ENCODE measurements at regions not wholly inside any gene's neighbourhood (a gene's known extent, or its start where the extent isn't known, plus 50 kb on each side); places are given as distances from the start of the nearest gene placed in this dataset.

DNA sequence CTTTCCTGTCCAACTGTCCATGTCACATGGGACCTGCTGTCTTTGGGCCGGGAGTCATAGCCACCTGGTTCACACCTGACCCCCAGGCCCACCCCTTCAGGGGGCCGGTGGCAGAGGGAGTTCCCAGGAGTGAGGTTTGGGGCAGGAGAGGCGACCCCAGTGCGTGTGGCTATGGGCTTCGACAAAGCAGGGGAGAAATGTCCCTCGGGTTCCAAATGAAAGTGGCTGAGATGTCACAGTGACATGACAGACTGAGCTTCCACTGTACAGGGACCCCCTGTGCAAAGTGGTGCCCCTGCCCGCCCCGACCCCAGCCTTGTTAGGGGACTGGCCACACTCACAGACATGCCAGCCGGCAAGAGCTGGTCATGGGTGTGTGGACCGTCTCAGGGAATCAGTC, 1297.0 kb downstream of the BRD1 start:
- Histone ChIP-seq H2AFZ (ENCODE audit: low read length) (no peak overlapping the region), H3K9me2 (replicated peaks; ENCODE audit: low read length) (no peaks in the 10 kb centered on the region), H3K9ac (ENCODE audit: low read length) (no peak overlapping the region), H3F3A (ENCODE audit: low read length, unreplicated experiment) (no peaks in the 10 kb centered on the region), H3K9me3 (ENCODE audit: low read length) (no peaks in the 10 kb centered on the region), H3K4me2 (ENCODE audit: low read length) (no peak overlapping the region), H4K20me1 (ENCODE audit: low read length) (no peaks in the 10 kb centered on the region), H3K4me3 (ENCODE audit: low read length) (no peak overlapping the region), H3K36me3 (ENCODE audit: low read depth, low read length) (no peaks in the 10 kb centered on the region), H3K27me3 (ENCODE audit: low read length) (no peaks in the 10 kb centered on the region), H3K27ac (ENCODE audit: low read length) (no peak overlapping the region), H3K79me2 (ENCODE audit: low read length) (no peaks in the 10 kb centered on the region), H3K4me1 (ENCODE audit: insufficient read depth, low read length) (no peaks in the 10 kb centered on the region)
- BruUV-seq (replicated peaks): no TSS peak
- no peak for TF ChIP-seq EZH2phosphoT487 (IDR thresholded peaks at IDR 0.05; ENCODE audit: borderline replicate concordance, low read length)
- no peak for TF ChIP-seq EZH2 (IDR thresholded peaks at IDR 0.05; ENCODE audit: low read length, unreplicated experiment)
- TF ChIP-seq CTCF (conservative IDR thresholded peaks at IDR 0.05; ENCODE audit: low read depth, low read length): no peak
- intact Hi-C loops (cut with micrococcal nuclease): no loop called here
- DNase-seq: no peak
- no peak for ATAC-seq
- CTCF ChIA-PET: no interaction called here
- POLR2A ChIA-PET (ENCODE audit: unreplicated experiment): no interaction called here

DNA sequence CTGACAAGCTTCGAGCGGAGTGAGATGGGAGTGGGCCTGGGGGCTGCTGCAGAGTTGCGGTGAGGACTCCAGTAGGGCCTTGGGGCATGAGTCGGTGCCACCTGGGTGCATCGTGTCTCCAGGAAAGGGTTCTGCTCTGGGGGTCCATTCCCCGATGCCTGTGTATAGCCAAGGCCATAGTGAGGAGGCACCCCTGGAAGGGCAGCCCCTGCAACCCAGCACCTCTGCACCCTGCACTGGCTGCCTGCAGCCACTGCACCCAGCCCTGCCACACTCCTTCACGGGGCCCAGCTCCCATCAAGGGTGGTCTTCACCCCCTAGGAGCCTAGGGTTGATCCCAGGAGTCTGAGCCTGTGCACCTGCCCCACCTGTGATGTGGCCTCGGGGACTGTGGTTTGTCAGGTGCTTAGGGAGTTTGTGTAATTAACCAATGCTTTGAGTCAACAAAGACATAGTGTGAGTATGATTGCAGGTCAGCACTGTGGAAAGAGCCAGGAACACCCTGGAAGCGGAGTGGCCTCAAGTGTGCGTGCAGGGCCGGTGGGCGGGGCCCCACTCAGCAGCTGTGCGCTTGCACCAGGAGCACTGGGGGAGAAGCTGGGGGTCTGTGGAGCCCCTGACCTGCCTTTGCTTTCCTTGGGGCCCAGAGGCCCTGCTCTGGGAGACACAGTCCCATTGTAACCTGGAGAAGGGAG, 1299.3 kb downstream of the BRD1 start:
- no peak overlapping the region for H3K27ac ChIP-seq (ENCODE audit: low read length)
- H3K9me3 ChIP-seq (ENCODE audit: low read length): no peaks in the 10 kb centered on the region
- ChIA-PET POLR2A (ENCODE audit: unreplicated experiment) (no interaction called here), CTCF (no interaction called here)
- H3K9me2 ChIP-seq (replicated peaks; ENCODE audit: low read length): no peaks in the 10 kb centered on the region
- H3K4me1 ChIP-seq (ENCODE audit: insufficient read depth, low read length): no peaks in the 10 kb centered on the region
- no peaks in the 10 kb centered on the region for H3F3A ChIP-seq (ENCODE audit: low read length, unreplicated experiment)
- H3K4me3 ChIP-seq (ENCODE audit: low read length): no peak overlapping the region
- DNase-seq: no peak
- H4K20me1 ChIP-seq (ENCODE audit: low read length): no peaks in the 10 kb centered on the region
- no peaks in the 10 kb centered on the region for H3K79me2 ChIP-seq (ENCODE audit: low read length)
- no peak overlapping the region for H3K9ac ChIP-seq (ENCODE audit: low read length)
- H3K4me2 ChIP-seq (ENCODE audit: low read length): no peak overlapping the region
- H3K27me3 ChIP-seq (ENCODE audit: low read length): no peaks in the 10 kb centered on the region
- intact Hi-C loops (cut with micrococcal nuclease): no loop called here
- no peak for ATAC-seq
- no peak overlapping the region for H2AFZ ChIP-seq (ENCODE audit: low read length)
- no peaks in the 10 kb centered on the region for H3K36me3 ChIP-seq (ENCODE audit: low read depth, low read length)
- no peak for TF ChIP-seq EZH2phosphoT487 (IDR thresholded peaks at IDR 0.05; ENCODE audit: borderline replicate concordance, low read length)
- TF ChIP-seq EZH2 (IDR thresholded peaks at IDR 0.05; ENCODE audit: low read length, unreplicated experiment): no peak
- TF ChIP-seq CTCF (conservative IDR thresholded peaks at IDR 0.05; ENCODE audit: low read depth, low read length): no peak
- BruUV-seq (replicated peaks): no TSS peak

DNA sequence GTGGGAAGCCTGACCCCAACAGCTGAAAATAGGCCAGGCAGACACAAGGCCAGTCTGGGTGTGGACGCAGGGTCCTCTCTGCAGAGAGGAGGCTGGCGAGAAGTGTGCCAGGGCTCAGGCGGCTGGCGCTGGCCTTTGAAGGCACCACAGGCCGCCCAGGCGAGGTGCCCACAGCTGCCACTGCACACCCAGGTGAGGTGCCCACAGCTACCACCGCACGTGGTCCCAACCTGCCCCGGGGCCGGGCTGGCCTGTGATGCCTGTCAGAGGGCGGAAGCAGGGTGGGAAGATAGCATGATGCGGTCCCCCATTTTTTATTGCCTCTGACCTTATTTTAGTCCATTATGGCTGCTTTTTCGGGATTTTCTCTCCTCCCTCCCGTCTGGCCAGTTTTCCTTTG, 1303.9 kb downstream of the BRD1 start:
- CTCF ChIA-PET: no interaction called here
- no peaks in the 10 kb centered on the region for H3K79me2 ChIP-seq (ENCODE audit: low read length)
- H3K9me3 ChIP-seq (ENCODE audit: low read length): no peaks in the 10 kb centered on the region
- no peak overlapping the region for H3K9ac ChIP-seq (ENCODE audit: low read length)
- ATAC-seq: no peak
- TF ChIP-seq CTCF (conservative IDR thresholded peaks at IDR 0.05; ENCODE audit: low read depth, low read length): no peak
- no peak for TF ChIP-seq EZH2phosphoT487 (IDR thresholded peaks at IDR 0.05; ENCODE audit: borderline replicate concordance, low read length)
- TF ChIP-seq EZH2 (IDR thresholded peaks at IDR 0.05; ENCODE audit: low read length, unreplicated experiment): no peak
- DNase-seq: no peak
- H3K4me2 ChIP-seq (ENCODE audit: low read length): no peak overlapping the region
- BruUV-seq (replicated peaks): no TSS peak
- H3K36me3 ChIP-seq (ENCODE audit: low read depth, low read length): no peaks in the 10 kb centered on the region
- H3F3A ChIP-seq (ENCODE audit: low read length, unreplicated experiment): no peaks in the 10 kb centered on the region
- H3K4me3 ChIP-seq (ENCODE audit: low read length): no peak overlapping the region
- POLR2A ChIA-PET (ENCODE audit: unreplicated experiment): no interaction called here
- H4K20me1 ChIP-seq (ENCODE audit: low read length): no peaks in the 10 kb centered on the region
- H3K27ac ChIP-seq (ENCODE audit: low read length): no peak overlapping the region
- intact Hi-C loops (cut with micrococcal nuclease): no loop called here
- H2AFZ ChIP-seq (ENCODE audit: low read length): no peak overlapping the region
- no peaks in the 10 kb centered on the region for H3K9me2 ChIP-seq (replicated peaks; ENCODE audit: low read length)
- H3K4me1 ChIP-seq (ENCODE audit: insufficient read depth, low read length): no peaks in the 10 kb centered on the region
- no peaks in the 10 kb centered on the region for H3K27me3 ChIP-seq (ENCODE audit: low read length)

All from PC-3 (cell line).